ENCODE measurements at regions not wholly inside any gene's neighbourhood (a gene's known extent, or its start where the extent isn't known, plus 50 kb on each side); places are given as distances from the start of the nearest gene placed in this dataset.

DNA sequence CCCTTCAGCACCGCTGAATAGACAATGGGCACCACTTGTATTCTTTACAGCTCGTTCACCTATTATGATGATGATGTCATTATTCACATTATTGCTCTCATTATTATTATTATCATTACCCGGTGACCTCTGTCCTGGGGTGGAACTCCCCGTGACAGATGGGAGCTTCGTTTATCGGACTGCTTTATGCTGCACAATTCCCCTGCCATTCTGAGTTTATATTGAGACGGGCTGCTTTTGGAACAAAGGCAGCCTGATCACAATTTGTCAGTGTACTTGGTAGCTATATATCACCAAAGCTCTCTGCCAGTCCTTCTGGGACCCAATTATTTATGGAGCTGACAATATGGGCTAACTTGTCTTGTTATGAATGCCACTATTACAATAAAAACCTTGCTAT is 1145.6 kb upstream of the WWC1 start:
- H3K27me3 Mint-ChIP-seq: no peaks in the 10 kb centered on the region
- no peak for DNase-seq
- ATAC-seq (replicated peaks): no peak
- no peaks in the 10 kb centered on the region for H3K4me1 Mint-ChIP-seq
- no peaks in the 10 kb centered on the region for H3K36me3 Mint-ChIP-seq
- H3K9me3 Mint-ChIP-seq: peaks cover 0 to 2% of the 10 kb centered on the region in 2 donors
- no peak overlapping the region for H3K4me3 Mint-ChIP-seq
- H3K27ac Mint-ChIP-seq: no peak overlapping the region

DNA sequence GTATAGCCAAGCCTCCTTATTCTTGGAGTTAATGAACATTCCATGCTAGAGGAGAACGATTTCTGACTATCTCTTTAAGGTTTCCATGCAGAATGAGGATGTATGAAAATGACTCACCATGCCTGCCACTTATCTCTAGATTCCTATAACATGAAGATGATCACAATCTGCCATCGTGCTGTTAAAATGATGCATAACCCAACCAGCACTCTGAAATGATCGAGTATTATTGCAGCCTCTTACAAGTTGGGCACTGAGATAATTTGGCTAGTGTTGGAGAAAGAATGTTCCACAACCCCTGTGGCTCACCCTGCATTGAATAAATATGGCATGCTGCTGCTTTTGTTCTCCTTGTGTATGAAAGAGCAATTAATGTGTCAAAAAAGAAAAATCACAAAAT is 1143.6 kb upstream of the WWC1 start:
- no peaks in the 10 kb centered on the region for H3K36me3 Mint-ChIP-seq
- peaks cover under 1 to 2% of the 10 kb centered on the region in 2 donors for H3K9me3 Mint-ChIP-seq
- H3K4me3 Mint-ChIP-seq: no peak overlapping the region
- no peak overlapping the region for H3K27ac Mint-ChIP-seq
- no peaks in the 10 kb centered on the region for H3K27me3 Mint-ChIP-seq
- no peak for ATAC-seq (replicated peaks)
- no peaks in the 10 kb centered on the region for H3K4me1 Mint-ChIP-seq
- no peak for DNase-seq

DNA sequence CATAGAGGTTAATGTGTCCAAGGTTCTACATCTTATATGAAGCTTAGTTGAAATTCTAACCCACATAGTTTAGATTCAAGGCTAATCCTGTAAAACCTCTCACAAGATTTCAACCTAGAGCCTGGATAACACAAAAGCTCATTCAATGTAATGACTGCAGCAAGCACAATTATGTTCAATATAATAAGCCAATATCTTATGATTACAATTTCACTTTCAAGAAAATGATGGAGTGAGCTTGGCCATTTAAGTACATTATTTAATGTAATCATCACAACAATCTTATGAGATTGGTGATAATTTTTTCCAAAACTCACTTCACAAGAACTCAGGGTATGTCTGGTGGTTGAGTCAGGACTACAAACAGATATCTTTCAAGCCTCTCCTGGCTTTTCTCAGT is 1140.8 kb upstream of the WWC1 start:
- no peak overlapping the region for H3K27ac Mint-ChIP-seq
- no peaks in the 10 kb centered on the region for H3K27me3 Mint-ChIP-seq
- peaks cover 1 to 6% of the 10 kb centered on the region in 2 donors for H3K9me3 Mint-ChIP-seq
- no peaks in the 10 kb centered on the region for H3K36me3 Mint-ChIP-seq
- ATAC-seq (replicated peaks) (no peak), DNase-seq (no peak)
- no peaks in the 10 kb centered on the region for H3K4me1 Mint-ChIP-seq
- no peak overlapping the region for H3K4me3 Mint-ChIP-seq

DNA sequence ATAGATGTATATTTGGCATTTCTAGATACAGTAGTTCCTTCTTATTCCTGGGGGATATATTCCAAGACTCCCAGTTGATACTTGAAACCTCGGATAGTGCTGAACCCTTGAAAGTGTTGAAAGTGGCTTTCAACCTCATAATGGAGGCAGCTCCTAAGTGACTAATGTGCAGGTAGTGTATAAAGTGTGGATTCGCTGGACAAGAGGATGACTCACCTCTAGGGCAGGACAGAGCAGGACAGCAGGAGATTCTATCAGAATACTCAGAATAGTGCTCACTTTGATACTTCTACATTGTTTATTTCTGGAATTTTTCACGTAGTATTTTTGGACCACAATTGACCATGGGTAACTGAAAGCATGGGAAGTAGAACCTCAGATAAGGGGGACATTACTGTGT is 1138.9 kb upstream of the WWC1 start:
- H3K4me1 Mint-ChIP-seq: no peaks in the 10 kb centered on the region
- no peak overlapping the region for H3K4me3 Mint-ChIP-seq
- no peaks in the 10 kb centered on the region for H3K36me3 Mint-ChIP-seq

DNA sequence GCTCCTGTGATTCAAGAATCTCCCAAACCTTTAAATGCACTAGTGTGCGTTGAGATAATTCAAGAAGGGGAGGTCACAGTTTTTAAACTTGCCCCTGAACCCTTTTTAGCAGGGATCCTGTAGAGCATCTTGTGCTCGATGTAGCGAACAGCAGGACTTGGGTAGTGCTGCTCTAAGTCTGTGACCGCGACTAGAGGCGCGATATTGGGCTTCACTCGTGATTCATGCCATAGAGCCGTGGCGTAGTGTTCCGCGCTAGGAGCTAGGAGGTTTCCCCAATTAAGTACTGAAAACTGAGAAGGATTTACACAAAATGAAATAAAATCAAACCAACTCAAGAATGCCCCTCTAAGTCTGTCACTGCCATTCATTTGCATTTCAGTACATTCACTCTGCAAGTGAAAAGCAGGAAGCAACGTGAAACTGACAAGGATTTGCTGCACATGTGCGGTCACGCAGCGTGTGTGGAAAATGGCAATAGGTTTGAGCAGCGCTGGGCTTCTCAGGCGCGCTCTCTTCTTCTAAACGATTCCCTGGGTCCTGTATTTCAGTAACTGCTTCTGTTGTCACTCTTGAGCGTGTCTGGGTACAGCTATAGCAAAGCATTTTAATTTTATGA is 1135.9 kb upstream of the WWC1 start:
- ATAC-seq (replicated peaks) (no peak), DNase-seq (no peak)
- no peak overlapping the region for H3K4me3 Mint-ChIP-seq
- no peak overlapping the region for H3K27ac Mint-ChIP-seq
- no peaks in the 10 kb centered on the region for H3K36me3 Mint-ChIP-seq
- no peaks in the 10 kb centered on the region for H3K4me1 Mint-ChIP-seq
- H3K27me3 Mint-ChIP-seq: no peaks in the 10 kb centered on the region
- H3K9me3 Mint-ChIP-seq: peaks cover 2 to 6% of the 10 kb centered on the region in 2 donors

More for the DNA sequence above, 1138.9 kb upstream of the WWC1 start:
- H3K27me3 Mint-ChIP-seq: no peaks in the 10 kb centered on the region
- DNase-seq (no peak), ATAC-seq (replicated peaks) (no peak)
- no peak overlapping the region for H3K27ac Mint-ChIP-seq
- H3K9me3 Mint-ChIP-seq: peaks cover 1 to 6% of the 10 kb centered on the region in 2 donors

DNA sequence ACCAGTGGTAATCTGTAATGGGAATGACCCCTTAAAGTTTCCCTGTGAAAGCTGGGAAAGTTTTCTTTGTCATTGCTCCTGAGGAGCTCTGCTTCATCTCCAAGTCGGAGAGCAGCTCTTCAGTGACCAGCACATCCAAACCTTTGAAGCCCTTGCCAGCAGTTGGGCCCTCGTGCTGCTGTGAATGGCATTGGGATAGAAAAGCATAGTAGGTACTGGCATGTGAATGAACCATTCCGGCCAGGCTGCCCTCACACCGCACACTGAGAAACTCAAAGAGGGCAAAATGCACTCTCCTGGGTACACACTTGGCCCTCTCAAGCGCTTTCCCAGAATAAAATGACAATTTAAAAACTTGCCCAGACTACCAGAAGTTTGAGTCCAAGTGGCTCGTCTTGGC is 1135.0 kb upstream of the WWC1 start:
- Mint-ChIP-seq H3K27me3 (no peaks in the 10 kb centered on the region), H3K36me3 (no peaks in the 10 kb centered on the region), H3K4me3 (no peak overlapping the region), H3K4me1 (no peaks in the 10 kb centered on the region), H3K27ac (no peak overlapping the region), H3K9me3 (peaks cover 3 to 6% of the 10 kb centered on the region in 2 donors)
- ATAC-seq (replicated peaks) (no peak), DNase-seq (no peak)

DNA sequence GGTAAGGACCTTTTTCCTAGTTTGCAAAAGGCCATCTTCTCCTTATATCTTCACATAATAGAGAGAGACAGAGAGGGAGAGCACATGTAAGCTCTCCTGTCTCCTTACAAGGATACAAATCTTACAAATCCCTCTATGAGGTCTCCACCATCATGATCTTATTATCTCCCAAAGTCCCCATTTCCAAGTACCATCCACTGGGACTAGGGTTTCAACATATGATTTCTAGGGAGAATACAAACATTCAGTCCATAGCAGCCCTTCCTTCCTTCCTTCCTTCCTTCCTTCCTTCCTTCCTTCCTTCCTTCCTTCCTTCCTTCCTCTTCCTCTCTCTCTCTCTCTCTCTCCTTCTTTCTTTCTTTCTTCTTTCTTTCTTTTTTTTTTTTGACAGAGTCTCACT is 1132.9 kb upstream of the WWC1 start:
- Mint-ChIP-seq H3K4me1 (no peaks in the 10 kb centered on the region), H3K4me3 (no peak overlapping the region), H3K27me3 (no peaks in the 10 kb centered on the region), H3K27ac (no peak overlapping the region), H3K9me3 (peaks cover 0 to 2% of the 10 kb centered on the region in 2 donors), H3K36me3 (no peaks in the 10 kb centered on the region)
- DNase-seq: no peak
- ATAC-seq (replicated peaks): no peak

DNA sequence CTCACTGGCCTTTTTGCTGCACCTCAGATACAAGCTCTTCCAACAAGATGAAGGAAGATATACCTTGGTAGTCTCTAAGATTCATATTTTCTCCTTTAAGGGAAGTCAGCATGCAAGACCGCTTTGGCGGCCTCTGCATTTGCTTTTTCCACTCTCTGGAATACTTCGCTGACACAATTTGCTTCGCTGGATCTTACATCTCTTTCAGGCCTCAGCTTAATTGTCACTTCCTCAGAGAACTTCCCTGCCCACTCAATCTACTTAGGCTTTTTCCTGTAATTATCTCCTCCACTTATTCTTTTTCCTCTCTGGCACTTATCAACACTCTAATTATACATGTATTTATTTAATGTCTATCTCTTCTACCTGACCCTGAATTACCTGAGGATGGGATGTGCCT is 1131.1 kb upstream of the WWC1 start:
- peaks cover 0 to 2% of the 10 kb centered on the region in 2 donors for H3K9me3 Mint-ChIP-seq
- H3K27me3 Mint-ChIP-seq: no peaks in the 10 kb centered on the region
- no peak overlapping the region for H3K27ac Mint-ChIP-seq
- no peak overlapping the region for H3K4me3 Mint-ChIP-seq
- no peak for DNase-seq
- no peaks in the 10 kb centered on the region for H3K4me1 Mint-ChIP-seq
- no peak for ATAC-seq (replicated peaks)
- H3K36me3 Mint-ChIP-seq: no peaks in the 10 kb centered on the region

DNA sequence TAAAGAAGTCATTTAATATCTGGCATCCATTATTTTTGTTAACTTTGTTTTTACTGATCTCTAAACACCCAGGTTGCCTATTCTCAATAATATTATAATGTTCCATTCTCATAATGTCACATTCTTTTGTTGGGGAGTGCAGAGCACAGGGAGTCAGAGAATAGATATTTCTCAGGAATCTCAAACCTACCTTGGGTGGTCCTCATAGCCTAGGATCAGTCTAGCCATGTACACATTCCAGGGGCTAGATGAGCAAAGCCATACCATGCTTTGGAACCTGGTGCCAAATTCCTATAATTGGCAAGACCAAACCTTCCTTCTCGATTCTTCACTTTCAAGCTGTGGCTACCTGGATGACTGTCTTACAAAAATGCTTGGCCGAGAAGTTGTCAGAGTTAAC is 1124.7 kb upstream of the WWC1 start:
- no peaks in the 10 kb centered on the region for H3K36me3 Mint-ChIP-seq
- H3K9me3 Mint-ChIP-seq: peaks cover 0 to 5% of the 10 kb centered on the region in 2 donors
- no peaks in the 10 kb centered on the region for H3K27me3 Mint-ChIP-seq
- no peak overlapping the region for H3K27ac Mint-ChIP-seq
- DNase-seq (no peak), ATAC-seq (replicated peaks) (no peak)
- no peaks in the 10 kb centered on the region for H3K4me1 Mint-ChIP-seq
- H3K4me3 Mint-ChIP-seq: no peak overlapping the region

DNA sequence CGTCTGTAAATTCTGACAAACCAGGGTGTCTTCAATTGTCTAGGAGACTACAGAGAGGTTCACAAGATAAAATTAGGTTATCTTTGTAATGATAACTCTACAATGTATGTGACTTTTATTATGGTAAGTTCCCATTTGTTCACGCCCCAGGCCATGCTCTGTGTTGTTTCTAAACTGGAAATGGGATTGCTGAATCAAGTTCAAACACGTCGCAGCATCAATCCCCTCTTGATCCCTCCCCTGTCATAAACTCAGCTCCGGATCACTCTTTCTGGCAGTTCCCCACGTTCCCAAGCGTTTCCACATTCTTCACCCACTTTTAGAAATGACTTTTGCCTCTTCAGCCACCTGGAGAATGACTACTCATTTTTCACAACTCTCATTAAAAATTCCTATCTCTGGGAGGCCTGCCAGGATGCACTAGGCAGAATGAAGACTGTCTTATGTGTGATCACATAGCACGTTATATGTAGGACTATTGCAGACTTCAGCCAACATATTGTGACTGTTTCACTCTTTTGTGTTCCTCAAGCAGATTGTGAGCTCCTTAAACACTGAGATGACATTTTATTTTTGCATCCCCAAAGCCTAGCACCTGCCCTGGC is 1124.2 kb upstream of the WWC1 start:
- no peak for ATAC-seq (replicated peaks)
- Mint-ChIP-seq H3K27me3 (no peaks in the 10 kb centered on the region), H3K4me1 (no peaks in the 10 kb centered on the region), H3K9me3 (peaks cover 0 to 5% of the 10 kb centered on the region in 2 donors), H3K4me3 (no peak overlapping the region), H3K36me3 (no peaks in the 10 kb centered on the region), H3K27ac (no peak overlapping the region)
- DNase-seq: no peak

DNA sequence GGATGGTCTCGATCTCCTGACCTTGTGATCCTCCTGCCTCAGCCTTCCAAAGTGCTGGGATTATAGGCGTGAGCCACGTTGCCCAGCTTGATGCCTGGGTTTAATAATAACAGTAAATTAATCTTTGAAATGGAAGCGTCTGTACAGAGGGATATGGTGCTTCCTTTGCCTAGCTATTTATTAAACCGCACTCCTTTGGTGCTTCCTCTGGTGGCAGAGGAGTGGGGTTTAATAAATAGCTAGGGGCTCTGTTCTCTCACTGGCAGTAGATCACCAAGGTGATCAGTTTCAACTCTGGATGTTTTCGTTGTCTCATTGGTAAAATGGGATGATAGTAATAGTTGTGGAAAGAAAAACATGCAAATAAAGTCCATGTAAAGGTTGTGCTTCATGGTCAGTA is 1122.5 kb upstream of the WWC1 start:
- DNase-seq (no peak), ATAC-seq (replicated peaks) (no peak)
- Mint-ChIP-seq H3K27ac (no peak overlapping the region), H3K4me1 (no peaks in the 10 kb centered on the region), H3K36me3 (no peaks in the 10 kb centered on the region), H3K27me3 (no peaks in the 10 kb centered on the region), H3K4me3 (no peak overlapping the region), H3K9me3 (peaks cover 5 to 8% of the 10 kb centered on the region in 2 donors)

DNA sequence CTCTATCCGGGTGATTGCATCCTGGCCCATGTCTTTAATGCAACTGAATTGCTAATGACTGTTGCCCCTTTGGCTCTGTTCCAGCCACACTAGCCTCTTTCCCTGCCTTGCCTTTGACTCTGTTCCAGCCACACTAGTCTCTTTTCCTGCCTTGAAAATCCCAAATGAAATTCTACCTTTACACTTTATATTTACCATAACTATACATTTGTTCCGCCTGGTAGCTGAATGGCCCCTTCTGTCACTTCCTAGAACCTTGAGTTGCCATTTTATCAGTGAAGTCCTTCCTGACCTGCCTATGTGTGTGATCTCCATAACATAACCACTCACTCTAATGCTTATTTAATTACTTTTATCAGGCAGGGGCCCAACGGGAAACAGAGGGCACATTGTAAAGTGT is 1120.4 kb upstream of the WWC1 start:
- Mint-ChIP-seq H3K36me3 (no peaks in the 10 kb centered on the region), H3K4me3 (no peak overlapping the region), H3K27ac (no peak overlapping the region), H3K27me3 (no peaks in the 10 kb centered on the region), H3K9me3 (peaks cover 5 to 8% of the 10 kb centered on the region in 2 donors), H3K4me1 (no peaks in the 10 kb centered on the region)
- DNase-seq (no peak), ATAC-seq (replicated peaks) (no peak)

DNA sequence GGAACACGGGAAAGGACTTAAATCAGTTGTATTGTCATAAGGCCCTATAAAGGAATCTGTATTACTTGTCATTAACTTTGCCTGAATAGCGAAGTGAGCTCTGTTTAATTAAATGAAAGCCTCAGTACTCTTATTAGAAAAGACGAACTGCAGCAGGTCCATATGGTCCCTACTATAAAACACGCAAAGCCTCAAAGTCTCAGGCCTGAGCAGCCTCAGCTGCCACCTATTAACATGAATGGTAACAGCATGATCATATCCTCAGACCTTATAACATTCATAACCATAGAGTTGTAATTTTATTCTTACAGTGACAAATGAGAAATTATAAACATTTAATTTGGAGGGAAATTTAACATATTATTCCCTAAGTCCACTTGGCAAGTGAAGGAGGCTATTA is 1113.7 kb upstream of the WWC1 start:
- no peak for DNase-seq
- Mint-ChIP-seq H3K9me3 (peaks cover 2 to 8% of the 10 kb centered on the region in 2 donors), H3K27me3 (no peaks in the 10 kb centered on the region), H3K4me1 (no peaks in the 10 kb centered on the region), H3K4me3 (no peak overlapping the region), H3K27ac (no peak overlapping the region), H3K36me3 (no peaks in the 10 kb centered on the region)
- no peak for ATAC-seq (replicated peaks)

DNA sequence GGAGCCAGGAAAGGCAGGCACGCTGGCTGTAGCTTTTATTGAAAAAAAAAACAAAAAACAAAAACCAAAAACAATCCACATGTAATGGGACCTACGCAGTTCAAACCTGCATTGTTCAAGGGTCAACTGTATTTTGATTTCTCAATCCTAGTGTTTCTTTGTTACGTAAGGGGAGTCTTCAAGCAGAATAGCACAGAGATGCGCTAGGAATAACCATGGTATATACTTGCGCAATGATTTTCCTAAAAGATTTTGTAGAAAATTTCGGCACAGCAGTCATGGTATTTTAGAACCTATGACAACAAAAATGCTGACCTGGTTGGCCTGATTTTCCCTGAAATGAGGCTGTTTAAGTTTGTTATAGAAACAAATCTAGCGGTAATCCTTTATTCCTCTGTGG is 1110.5 kb upstream of the WWC1 start:
- Mint-ChIP-seq H3K4me3 (no peak overlapping the region), H3K4me1 (no peaks in the 10 kb centered on the region), H3K27ac (no peak overlapping the region), H3K27me3 (no peaks in the 10 kb centered on the region), H3K36me3 (no peaks in the 10 kb centered on the region), H3K9me3 (peaks cover 0 to 2% of the 10 kb centered on the region in 2 donors)
- DNase-seq (no peak), ATAC-seq (replicated peaks) (no peak)

DNA sequence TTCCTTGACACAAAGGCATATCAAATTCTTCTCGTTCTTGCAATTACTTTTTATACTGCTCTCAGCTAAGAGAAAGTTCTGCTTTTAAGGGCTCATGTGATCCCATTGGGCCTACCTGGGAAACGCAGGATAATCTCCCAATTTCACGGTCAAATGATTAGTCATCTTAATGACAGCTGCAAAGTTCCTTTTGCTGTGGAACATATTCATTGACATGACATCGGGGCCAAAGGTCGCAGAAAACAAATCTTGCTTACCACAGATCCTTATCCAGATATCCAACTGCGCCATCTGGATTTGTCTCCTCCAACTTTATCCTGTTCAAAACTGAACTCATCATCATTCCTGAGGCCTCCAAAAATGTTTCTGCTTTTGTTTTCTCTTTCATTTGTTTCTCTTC is 1085.6 kb upstream of the WWC1 start:
- no peak overlapping the region for H3K27ac Mint-ChIP-seq
- H3K9me3 Mint-ChIP-seq: peaks cover 9 to 10% of the 10 kb centered on the region in 2 donors
- DNase-seq (no peak), ATAC-seq (replicated peaks) (no peak)
- no peaks in the 10 kb centered on the region for H3K4me1 Mint-ChIP-seq
- no peak overlapping the region for H3K4me3 Mint-ChIP-seq
- no peaks in the 10 kb centered on the region for H3K36me3 Mint-ChIP-seq
- no peaks in the 10 kb centered on the region for H3K27me3 Mint-ChIP-seq

All from stimulated activated naive B cell treated with anti-CD40 and anti-IgM and Interleukin-4, amounts not matched to agents 10 μg/mL and 1 μg/mL and 100 μg/mL, for 72 hours (primary cell).